IMR-90 (cell line): ENCODE measurements at regions not wholly inside any gene's neighbourhood (a gene's known extent, or its start where the extent isn't known, plus 50 kb on each side); places are given as distances from the start of the nearest gene placed in this dataset.

Source experiments
- ATAC-seq: fragments of 200-7000 bp; cut with Tn5 transposase; 2 replicates; pipeline ENCODE4 v1.9.1; 2020; ENCODE audit warnings: low read depth, mild to moderate bottlenecking, moderate library complexity
- BruUV-seq: library from RNA; stranded (reverse); fragments of 400-500 nt; replicated peaks from 2 replicates; lab custom pipeline; 2021; lab: Mats Ljungman, UMichigan
- CTCF ChIA-PET: fragments of 300-600 bp; formaldehyde crosslinking; extraction: SDS; loops from one replicate; lab custom pipeline; 2021; ENCODE audit warnings: antibody characterized with exemption; lab: Yijun Ruan, JAX
- POLR2A ChIA-PET: fragments of 300-600 bp; sonication (Branson Sonifier 250); formaldehyde crosslinking; loops from one replicate; lab custom pipeline; 2022; ENCODE audit warnings: antibody characterized with exemption; ENCODE audit not compliant: unreplicated experiment; lab: Charles Lee
- DNase-seq: peaks from one replicate; pipeline ENCODE4 v3.0.0; 2013
- H2AFZ ChIP-seq: replicated peaks from 2 replicates; pipeline ENCODE3; 2013; ENCODE audit warnings: low read length, mild to moderate bottlenecking; ENCODE audit not compliant: poor library complexity
- H2AK5ac ChIP-seq: 2 replicates; pipeline ENCODE4 v1.6.1; 2013; ENCODE audit warnings: low read depth, low read length, inconsistent platforms
- H2AK9ac ChIP-seq: replicated peaks from 2 replicates; pipeline ENCODE3; 2013; ENCODE audit warnings: mild to moderate bottlenecking, low read depth, low read length, moderate library complexity; ENCODE audit not compliant: poor library complexity
- H2BK120ac ChIP-seq: 2 replicates; pipeline ENCODE4 v1.6.1; 2013; ENCODE audit warnings: low read depth, low read length, inconsistent platforms
- H2BK15ac ChIP-seq: 3 replicates; pipeline ENCODE4 v1.6.1; 2013; ENCODE audit warnings: low read depth, low read length, inconsistent platforms
- H2BK20ac ChIP-seq: 2 replicates; pipeline ENCODE4 v1.6.1; 2013; ENCODE audit warnings: low read depth, mild to moderate bottlenecking, inconsistent platforms, low read length, moderate library complexity
- H2BK5ac ChIP-seq: 2 replicates; pipeline ENCODE4 v1.6.1; 2013; ENCODE audit warnings: mild to moderate bottlenecking, low read depth, low read length, inconsistent platforms; ENCODE audit not compliant: poor library complexity, severe bottlenecking
- H3K14ac ChIP-seq: replicated peaks from 2 replicates; pipeline ENCODE4 v1.6.1; 2013; ENCODE audit warnings: low read depth, low read length, inconsistent platforms
- H3K18ac ChIP-seq: 2 replicates; pipeline ENCODE4 v1.6.1; 2013; ENCODE audit warnings: low read depth, low read length, control low read depth
- H3K23ac ChIP-seq: 2 replicates; pipeline ENCODE4 v1.6.1; 2013; ENCODE audit warnings: low read depth, low read length, inconsistent platforms
- H3K27ac ChIP-seq: 2 replicates; pipeline ENCODE4 v1.5.1; 2013; ENCODE audit warnings: mild to moderate bottlenecking, control low read depth, low read length; ENCODE audit not compliant: insufficient read depth
- H3K27me3 ChIP-seq: 2 replicates; pipeline ENCODE4 v1.6.1; 2013; ENCODE audit warnings: low read length; ENCODE audit not compliant: control insufficient read depth, insufficient read depth
- H3K36me3 ChIP-seq: 2 replicates; pipeline ENCODE4 v1.6.1; 2013; ENCODE audit warnings: low read length, mixed read lengths; ENCODE audit not compliant: control insufficient read depth, insufficient read depth
- H3K4ac ChIP-seq: 2 replicates; pipeline ENCODE4 v1.6.1; 2013; ENCODE audit warnings: low read depth, low read length, inconsistent platforms
- H3K4me1 ChIP-seq: 2 replicates; pipeline ENCODE4 v1.6.1; 2013; ENCODE audit warnings: low read length, mixed read lengths; ENCODE audit not compliant: control insufficient read depth, insufficient read depth
- H3K4me2 ChIP-seq: 2 replicates; pipeline ENCODE4 v1.6.1; 2013; ENCODE audit warnings: low read depth, mild to moderate bottlenecking, control low read depth, low read length, moderate library complexity
- H3K4me3 ChIP-seq: 2 replicates; pipeline ENCODE4 v1.5.1; 2013; ENCODE audit warnings: low read depth, mild to moderate bottlenecking, control low read depth, low read length, moderate library complexity; ENCODE audit not compliant: insufficient read depth
- H3K56ac ChIP-seq: 2 replicates; pipeline ENCODE4 v1.6.1; 2013; ENCODE audit warnings: low read length, inconsistent platforms; ENCODE audit not compliant: insufficient read depth; ENCODE audit errors: extremely low read depth
- H3K79me1 ChIP-seq, 2 experiments: 2 replicates each; pipeline ENCODE4 v1.6.1; 2013; ENCODE audit warnings: low read length in 2 of 2, inconsistent platforms in 1 of 2, low read depth in 1 of 2
- H3K9ac ChIP-seq: 2 replicates; pipeline ENCODE4 v1.6.1; 2013; ENCODE audit warnings: low read depth, low read length, control low read depth
- H3K9me1 ChIP-seq: 2 replicates; pipeline ENCODE4 v1.6.1; 2013; ENCODE audit warnings: low read length, inconsistent platforms; ENCODE audit not compliant: insufficient read depth
- H3K9me3 ChIP-seq: 2 replicates; pipeline ENCODE4 v1.6.1; 2013; ENCODE audit warnings: low read length; ENCODE audit not compliant: control insufficient read depth, insufficient read depth
- H4K20me1 ChIP-seq: 2 replicates; pipeline ENCODE4 v1.6.1; 2013; ENCODE audit warnings: low read length, inconsistent platforms; ENCODE audit not compliant: insufficient read depth
- H4K5ac ChIP-seq: 2 replicates; pipeline ENCODE4 v1.6.1; 2013; ENCODE audit warnings: mild to moderate bottlenecking, low read depth, low read length, control low read depth
- H4K8ac ChIP-seq, 2 experiments: 2 replicates each; pipeline ENCODE4 v1.6.1; 2013; ENCODE audit warnings: low read depth in 2 of 2, low read length in 2 of 2, control low read depth in 1 of 2, inconsistent platforms in 1 of 2
- H4K91ac ChIP-seq: 2 replicates; pipeline ENCODE4 v1.6.1; 2013; ENCODE audit warnings: low read depth, low read length, inconsistent platforms; ENCODE audit not compliant: insufficient read depth
- CEBPB ChIP-seq: IDR thresholded peaks from 2 replicates; pipeline ENCODE4 v1.6.1; 2012; ENCODE audit warnings: low read depth, low read length, improper control_type of control experiment
- CHD1 ChIP-seq: IDR thresholded peaks from 2 replicates; pipeline ENCODE4 v1.6.1; 2012; ENCODE audit warnings: low read depth, low read length, improper control_type of control experiment
- RFX5 ChIP-seq: IDR thresholded peaks from 2 replicates; pipeline ENCODE4 v1.8.0; 2012; ENCODE audit warnings: low read depth, mild to moderate bottlenecking, low read length, moderate library complexity
- SMC3 ChIP-seq: fragments of 150-350 bp; IDR thresholded peaks from 2 replicates; pipeline ENCODE4 v1.6.1; 2016; ENCODE audit warnings: low read depth, mild to moderate bottlenecking, antibody characterized with exemption, low read length, moderate library complexity
- WGBS, 2 experiments: methylation state at CpG; one replicate each; pipeline versions ENCODE4 v1.1.5 to v1.1.7; 2013; ENCODE audit warnings: missing lambda C conversion rate in 2 of 2; ENCODE audit not compliant: insufficient read length in 1 of 2; ENCODE audit errors: extremely low coverage in 2 of 2; 5-methylcytosine and 5-hydroxymethylcytosine counted together
- dilution Hi-C: fragments of 300-500 bp; cut with HindIII; formaldehyde crosslinking; loops from one replicate; pipeline ENCODE4 v1.14.3; 2018; ENCODE audit warnings: low sequenced_read_pairs; ENCODE audit not compliant: unreplicated experiment
- in situ Hi-C: fragments of 300-500 bp; cut with MboI; formaldehyde crosslinking; loops from 3 replicates; pipeline ENCODE4 v1.14.3; 2019; ENCODE audit warnings: low sequenced_read_pairs, inconsistent platforms, mixed read lengths
- intact Hi-C: fragments of 100-400 bp; cut with micrococcal nuclease; formaldehyde crosslinking; loops from 2 replicates; pipeline ENCODE4 v1.10.0; 2022

GRCh38 chr2:165007161-165007744, 51.9 kb upstream of the SLC38A11 start:
- H3K14ac ChIP-seq = no peak overlapping the region
- no peaks in the 10 kb centered on the region for H3K9me3 ChIP-seq
- no peak overlapping the region for H4K8ac ChIP-seq
- no peaks in the 10 kb centered on the region for H3K36me3 ChIP-seq
- H3K18ac ChIP-seq = no peak overlapping the region
- DNase-seq (no peak), ATAC-seq (no peak)
- H2BK15ac ChIP-seq = no peak overlapping the region
- no peak overlapping the region for H3K4me2 ChIP-seq
- POLR2A ChIA-PET = no interaction called here
- no peak overlapping the region for H3K23ac ChIP-seq
- H2BK120ac ChIP-seq = no peak overlapping the region
- no TSS peak for BruUV-seq
- H3K4ac ChIP-seq = no peak overlapping the region
- no peak overlapping the region for H3K9ac ChIP-seq
- no peak overlapping the region for H2AFZ ChIP-seq
- H3K56ac ChIP-seq = no peak overlapping the region
- H3K9me1 ChIP-seq = no peaks in the 10 kb centered on the region
- H3K27me3 ChIP-seq = peaks cover 4% of the 10 kb centered on the region; the same call in 1 of the 2 replicates
- CTCF ChIA-PET = no interaction called here
- intact Hi-C loops = no loop called here
- TF ChIP-seq CEBPB = no peak
- no peak for TF ChIP-seq RFX5
- no peak for TF ChIP-seq CHD1
- TF ChIP-seq SMC3 = no peak
- no peak overlapping the region for H4K91ac ChIP-seq
- dilution Hi-C loops = no loop called here
- no peak overlapping the region for H3K27ac ChIP-seq
- no peak overlapping the region for H2BK20ac ChIP-seq
- H3K79me1 ChIP-seq = no peaks in the 10 kb centered on the region
- no peak overlapping the region for H3K4me3 ChIP-seq
- H2AK9ac ChIP-seq = no peak overlapping the region
- no peak overlapping the region for H2AK5ac ChIP-seq
- no peak overlapping the region for H2BK5ac ChIP-seq
- in situ Hi-C loops = loop anchor here (25.0 kb wide), 1 partner anchor 270 kb away; no protein-coding TSS in a partner anchor
- no CpG with 5 or more reads among the region's 1 CpG for WGBS, 2 experiments
- H3K4me1 ChIP-seq = no peaks in the 10 kb centered on the region
- H4K5ac ChIP-seq = no peak overlapping the region
- no peaks in the 10 kb centered on the region for H4K20me1 ChIP-seq
